Heart left ventricle (tissue), 16 donors: ENCODE measurements at regions not wholly inside any gene's neighbourhood (a gene's known extent, or its start where the extent isn't known, plus 50 kb on each side); places are given as distances from the start of the nearest gene placed in this dataset.

Experiments used
- ATAC-seq, 4 donors: fragments of 200-7000 bp; cut with Tn5 transposase; one replicate each; pipeline ENCODE4 v1.9.1; 2020 to 2022; ENCODE audit warnings: moderate library complexity in 4 of 4, mild to moderate bottlenecking in 3 of 4, moderate number of reproducible peaks in 1 of 4
- DNase-seq, 5 donors: peaks; one replicate each; pipeline ENCODE4 v3.0.0-alpha.2; 2020
- H3K27ac ChIP-seq, 12 donors: fragments of 200-600 bp; sonication (generic) in 4 of 12; one replicate each; pipeline versions ENCODE4 v1.5.0 to v1.8.0; 2016 to 2022; ENCODE audit warnings: mild to moderate bottlenecking in 2 of 12
- H3K27me3 ChIP-seq, 9 donors: fragments of 200-600 bp; sonication (generic) in 2 of 9; one replicate each; pipeline versions ENCODE4 v1.5.1 to v1.8.0; 2016 to 2022; ENCODE audit warnings: mild to moderate bottlenecking in 3 of 9
- H3K36me3 ChIP-seq, 9 donors: fragments of 200-600 bp; sonication (generic) in 2 of 9; one replicate each; pipeline versions ENCODE4 v1.5.0 to v1.8.0; 2018 to 2022; ENCODE audit warnings: mild to moderate bottlenecking in 2 of 9
- H3K4me1 ChIP-seq, 12 donors: fragments of 200-600 bp; sonication (generic) in 4 of 12; one replicate each; pipeline versions ENCODE4 v1.5.0 to v1.8.0; 2016 to 2022; ENCODE audit warnings: mild to moderate bottlenecking in 3 of 12
- H3K4me3 ChIP-seq, 12 donors: fragments of 200-600 bp; sonication (generic) in 4 of 12; one replicate each; pipeline versions ENCODE4 v1.5.0 to v1.8.0; 2017 to 2022; ENCODE audit warnings: mild to moderate bottlenecking in 9 of 12, moderate library complexity in 4 of 12
- H3K9me3 ChIP-seq, 12 donors: fragments of 200-600 bp; sonication (generic) in 4 of 12; one replicate each; pipeline versions ENCODE4 v1.5.0 to v1.8.0; 2016 to 2022; ENCODE audit warnings: mild to moderate bottlenecking in 1 of 12
- POLR2A ChIP-seq, 2 donors: fragments of 450-650 bp; IDR thresholded peaks; one replicate each; pipeline ENCODE4 v1.6.1; 2017; ENCODE audit warnings: antibody characterized with exemption in 2 of 2, mild to moderate bottlenecking in 2 of 2, moderate library complexity in 2 of 2
- WGBS, 4 donors: extraction: QIAGEN DNeasy Blood & Tissue Kit in 2 of 4; methylation state at CpG; one replicate each; pipeline versions ENCODE4 v1.1.5 to v1.1.7; 2013 to 2018; 5-methylcytosine and 5-hydroxymethylcytosine counted together
- intact Hi-C, 10 donors: fragments of 100-400 bp; cut with DNase I; formaldehyde crosslinking; loops; one replicate each; pipeline versions ENCODE4 v1.11.1 to v1.14.2; 2022
- TF ChIP-seq, protein P1 (sequence below), 12 donors: fragments of 200-600 bp; sonication (generic) in 4 of 12; IDR thresholded peaks; one replicate each; pipeline versions ENCODE4 v1.5.0 to v1.8.0; 2018 to 2022; ENCODE audit warnings: antibody characterized with exemption in 12 of 12, mild to moderate bottlenecking in 5 of 12
- donor health status: ischemic (EF 13 %, LVEDD 7.1; RV severe dilation, severe dysfunction).
- donor health status: healthy with polysubstance abuse.
- donor health status: DM: no; HTN: yes; CAD: no.
- donor health status: DM: no; HTN: no; CAD: no.
- donor health status: ischemic (EF 25% LVEDD 6.9; RV normal size, moderate dysfunction).
- donor health status: ischemic (EF 25% LVEDD 5.7; RV mildly dilated, moderate dysfunction).
- donor health status: healthy.
- donor health status: DM: yes; HTN: yes; CAD: no.
- donor health status: ischemic (EF 35%, LVEDD 5.7; RV mildly dilated, moderate dysfunction).
- donor health status: nonischemic (EF 11% LVEDD 7.7; RV severe dilation, severe dysfunction).
- donor health status: DM: yes; HTN: yes; CAD: no.
- donor health status: PGD.
- donor health status: ischemic (EF 29% LVEDD 5.4; RV normal size, mild dysfunction).
- donor health status: nonischemic (EF 23%, LVEDD 6.1; RV moderate dilation, normal function).

DNA sequence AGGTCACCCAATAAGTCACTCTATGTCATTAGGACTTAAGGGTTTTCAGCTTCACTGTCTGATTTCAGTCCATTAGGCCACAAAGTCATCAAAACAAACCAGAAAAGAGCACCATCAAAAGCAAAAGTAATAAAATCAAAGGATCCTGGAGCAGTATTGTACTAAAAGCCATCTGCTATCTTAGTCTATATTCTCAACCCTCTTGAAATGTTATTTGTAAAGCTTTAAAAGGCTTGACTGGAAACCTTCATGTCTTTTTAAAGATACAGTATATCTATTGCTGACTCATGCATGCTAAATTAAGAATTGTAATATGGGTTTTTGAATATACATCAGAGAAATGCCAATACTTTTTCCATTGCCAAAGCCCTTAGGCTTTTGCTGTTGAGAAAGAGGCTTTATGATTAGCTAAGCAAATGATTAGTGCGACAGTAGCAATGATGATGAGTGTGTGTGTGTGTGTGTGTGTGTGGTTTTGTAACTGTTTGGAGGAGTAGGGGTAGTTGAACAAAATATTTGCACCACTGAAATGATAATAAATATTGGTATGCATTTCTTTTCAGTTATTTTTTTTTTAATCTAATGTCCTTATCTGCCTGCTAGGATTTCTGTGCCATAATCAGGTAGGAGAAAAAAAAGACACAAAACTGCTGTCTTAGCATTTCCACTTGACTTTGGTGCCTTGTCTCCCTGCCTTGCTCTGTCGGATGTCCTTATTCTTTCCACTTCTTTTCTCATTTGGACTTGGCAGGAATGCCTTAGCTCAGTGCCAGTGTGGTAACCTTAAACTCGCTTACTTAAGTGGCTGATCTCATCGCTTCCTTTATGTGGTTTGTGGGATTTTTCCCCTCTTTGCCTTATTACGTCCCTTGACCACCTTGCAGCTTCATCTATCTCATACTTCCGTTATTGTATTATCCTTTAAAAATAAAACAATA lies 119.7 kb downstream of the PCDH7 start:
- Histone ChIP-seq H3K9me3 (no peaks in the 10 kb centered on the region), H3K27ac (peak overlapping the region in 6 of 12 donors; percentile 4 to 53 (median 28)), H3K27me3 (no peaks in the 10 kb centered on the region), H3K4me3 (no peak overlapping the region), H3K36me3 (no peaks in the 10 kb centered on the region), H3K4me1 (peaks cover 0 to 25% (median 3%) of the 10 kb centered on the region in 12 donors)
- ATAC-seq (peak in 1 of 4 donors; percentile 59), DNase-seq (no peak)
- WGBS, 4 donors, result 45 to 57% (median 52%) methylated on average over 6 of the region's 6 CpGs
- TF ChIP-seq POLR2A (IDR thresholded peaks at IDR 0.05), result no peak
- TF ChIP-seq, protein P1, sequence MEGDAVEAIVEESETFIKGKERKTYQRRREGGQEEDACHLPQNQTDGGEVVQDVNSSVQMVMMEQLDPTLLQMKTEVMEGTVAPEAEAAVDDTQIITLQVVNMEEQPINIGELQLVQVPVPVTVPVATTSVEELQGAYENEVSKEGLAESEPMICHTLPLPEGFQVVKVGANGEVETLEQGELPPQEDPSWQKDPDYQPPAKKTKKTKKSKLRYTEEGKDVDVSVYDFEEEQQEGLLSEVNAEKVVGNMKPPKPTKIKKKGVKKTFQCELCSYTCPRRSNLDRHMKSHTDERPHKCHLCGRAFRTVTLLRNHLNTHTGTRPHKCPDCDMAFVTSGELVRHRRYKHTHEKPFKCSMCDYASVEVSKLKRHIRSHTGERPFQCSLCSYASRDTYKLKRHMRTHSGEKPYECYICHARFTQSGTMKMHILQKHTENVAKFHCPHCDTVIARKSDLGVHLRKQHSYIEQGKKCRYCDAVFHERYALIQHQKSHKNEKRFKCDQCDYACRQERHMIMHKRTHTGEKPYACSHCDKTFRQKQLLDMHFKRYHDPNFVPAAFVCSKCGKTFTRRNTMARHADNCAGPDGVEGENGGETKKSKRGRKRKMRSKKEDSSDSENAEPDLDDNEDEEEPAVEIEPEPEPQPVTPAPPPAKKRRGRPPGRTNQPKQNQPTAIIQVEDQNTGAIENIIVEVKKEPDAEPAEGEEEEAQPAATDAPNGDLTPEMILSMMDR (IDR thresholded peaks at IDR 0.05), result no peak
- intact Hi-C loops, result loop anchor here in 1 of 10 donors (10.0 kb wide), 1 partner anchor 95 kb away; no protein-coding TSS in a partner anchor

DNA sequence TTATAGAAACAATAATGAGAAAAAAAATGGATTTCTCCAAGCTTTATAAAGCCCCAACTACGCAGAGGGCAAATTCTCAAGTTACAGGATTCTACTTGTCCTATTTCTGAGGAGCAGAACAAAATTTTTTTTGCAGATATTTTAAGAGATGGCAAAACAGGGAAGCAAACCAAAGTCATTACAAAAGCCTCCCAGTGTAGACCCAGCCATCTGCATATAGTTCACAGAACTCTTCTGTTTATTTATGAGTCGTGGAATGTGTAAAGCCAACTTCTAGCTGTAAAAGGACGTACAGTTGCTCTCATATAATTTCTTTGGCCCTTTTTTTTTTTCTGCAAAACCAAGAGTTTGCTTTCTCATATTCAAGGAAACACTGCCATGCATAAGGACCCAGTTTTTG lies 120.4 kb downstream of the PCDH7 start:
- Histone ChIP-seq H3K27ac (peak overlapping the region in 3 of 12 donors; percentile 38 to 53 (median 51)), H3K36me3 (no peaks in the 10 kb centered on the region), H3K9me3 (no peaks in the 10 kb centered on the region), H3K4me1 (peaks cover 0 to 19% (median 3%) of the 10 kb centered on the region in 12 donors), H3K4me3 (no peak overlapping the region), H3K27me3 (no peaks in the 10 kb centered on the region)
- TF ChIP-seq POLR2A (IDR thresholded peaks at IDR 0.05), result no peak
- TF ChIP-seq, protein P1 (IDR thresholded peaks at IDR 0.05), result no peak
- intact Hi-C loops, result loop anchor here in 1 of 10 donors (10.0 kb wide), 1 partner anchor 94 kb away; no protein-coding TSS in a partner anchor
- WGBS, 4 donors, result 66 to 75% (median 70%) methylated on average over 3 of the region's 3 CpGs
- ATAC-seq, result no peak
- DNase-seq, result no peak

DNA sequence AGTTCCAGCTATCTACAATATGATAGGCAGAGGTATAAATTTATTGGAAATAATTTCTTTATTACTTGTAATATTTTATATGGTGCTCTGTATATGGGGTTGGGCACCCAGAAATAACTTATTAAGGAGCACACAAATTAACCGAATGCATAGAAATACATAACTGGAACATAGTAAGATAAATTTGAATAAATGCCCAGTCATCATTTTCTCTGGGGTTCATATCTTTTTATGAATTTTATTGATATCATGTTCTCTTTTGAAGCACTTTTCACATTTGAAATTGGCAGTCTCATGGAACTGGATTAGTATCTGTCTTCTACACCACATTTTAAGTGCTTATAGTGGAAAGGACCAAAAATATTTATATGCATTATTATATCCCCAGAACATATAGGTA lies 122.0 kb downstream of the PCDH7 start:
- Histone ChIP-seq H3K27ac (no peak overlapping the region), H3K9me3 (no peaks in the 10 kb centered on the region), H3K4me1 (peaks cover 0 to 10% (median 1%) of the 10 kb centered on the region in 12 donors), H3K4me3 (no peak overlapping the region), H3K27me3 (no peaks in the 10 kb centered on the region), H3K36me3 (no peaks in the 10 kb centered on the region)
- TF ChIP-seq, protein P1 (IDR thresholded peaks at IDR 0.05), result no peak
- no peak for TF ChIP-seq POLR2A (IDR thresholded peaks at IDR 0.05)
- WGBS, 4 donors, result 86 to 98% (median 97%) methylated on average over 1 of the region's 1 CpG
- ATAC-seq (no peak), DNase-seq (no peak)
- intact Hi-C loops, result loop anchor here in 1 of 10 donors (10.0 kb wide), 1 partner anchor 93 kb away; no protein-coding TSS in a partner anchor

DNA sequence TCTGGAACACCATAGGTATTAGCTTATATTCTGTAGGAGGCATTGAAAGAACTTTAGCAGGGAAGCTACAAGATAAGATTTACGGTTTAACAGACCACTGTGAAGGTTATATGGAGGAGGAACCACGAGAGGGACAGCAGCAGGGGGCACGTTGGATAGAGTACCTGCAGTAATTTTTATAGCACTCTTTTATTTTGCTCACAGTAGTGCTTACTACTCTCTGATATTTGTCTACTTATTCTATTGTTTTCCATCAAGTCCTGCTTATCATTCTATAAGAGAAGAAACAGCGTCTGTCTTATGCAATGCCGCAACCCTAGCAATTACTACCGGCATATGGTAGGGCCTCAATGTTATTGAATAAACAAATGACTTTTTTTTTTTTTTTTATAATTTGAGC lies 122.5 kb downstream of the PCDH7 start:
- Histone ChIP-seq H3K4me1 (peaks cover 0 to 10% (median 0%) of the 10 kb centered on the region in 12 donors), H3K27ac (no peak overlapping the region), H3K36me3 (no peaks in the 10 kb centered on the region), H3K9me3 (no peaks in the 10 kb centered on the region), H3K4me3 (no peak overlapping the region), H3K27me3 (no peaks in the 10 kb centered on the region)
- TF ChIP-seq, protein P1 (IDR thresholded peaks at IDR 0.05), result no peak
- no peak for TF ChIP-seq POLR2A (IDR thresholded peaks at IDR 0.05)
- intact Hi-C loops, result loop anchor here in 1 of 10 donors (10.0 kb wide), 1 partner anchor 92 kb away; no protein-coding TSS in a partner anchor
- DNase-seq (no peak), ATAC-seq (no peak)
- 82 to 87% (median 85%) methylated on average over 6 of the region's 6 CpGs for WGBS, 4 donors
